ENCODE measurements at regions not wholly inside any gene's neighbourhood (a gene's known extent, or its start where the extent isn't known, plus 50 kb on each side); places are given as distances from the start of the nearest gene placed in this dataset.

DNA sequence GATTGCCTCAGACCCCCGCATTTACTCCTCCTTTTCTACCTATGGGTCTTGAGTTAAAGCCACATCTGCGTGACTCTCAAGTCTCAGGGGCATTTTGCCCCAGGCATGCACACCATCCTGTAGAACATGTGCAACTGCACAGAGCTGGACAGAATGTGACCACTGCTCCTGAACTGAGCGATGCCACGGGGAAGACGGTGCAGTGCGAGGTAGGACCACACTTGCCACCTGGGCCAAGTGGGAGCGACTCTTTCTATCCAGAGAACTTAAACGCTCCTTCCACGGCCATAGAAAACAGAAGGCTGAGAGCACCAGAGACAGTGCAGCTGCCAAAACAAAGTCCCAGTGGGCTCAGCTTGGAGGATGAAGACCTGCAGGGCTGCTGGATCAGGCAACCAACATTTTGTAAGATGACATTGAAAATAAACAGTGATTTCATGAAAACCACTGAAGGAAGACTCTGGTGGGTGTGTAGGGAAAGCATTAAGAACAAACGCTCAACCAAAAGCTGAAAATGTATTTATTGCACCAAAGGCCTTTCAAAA lies 149.0 kb upstream of the HDAC4 start (continued):
- no peak for TF ChIP-seq POLR2AphosphoS5 (IDR thresholded peaks at IDR 0.05; ENCODE audit: low read depth)
- TF ChIP-seq, protein P1, sequence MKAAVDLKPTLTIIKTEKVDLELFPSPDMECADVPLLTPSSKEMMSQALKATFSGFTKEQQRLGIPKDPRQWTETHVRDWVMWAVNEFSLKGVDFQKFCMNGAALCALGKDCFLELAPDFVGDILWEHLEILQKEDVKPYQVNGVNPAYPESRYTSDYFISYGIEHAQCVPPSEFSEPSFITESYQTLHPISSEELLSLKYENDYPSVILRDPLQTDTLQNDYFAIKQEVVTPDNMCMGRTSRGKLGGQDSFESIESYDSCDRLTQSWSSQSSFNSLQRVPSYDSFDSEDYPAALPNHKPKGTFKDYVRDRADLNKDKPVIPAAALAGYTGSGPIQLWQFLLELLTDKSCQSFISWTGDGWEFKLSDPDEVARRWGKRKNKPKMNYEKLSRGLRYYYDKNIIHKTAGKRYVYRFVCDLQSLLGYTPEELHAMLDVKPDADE (IDR thresholded peaks at IDR 0.05), result no peak

DNA sequence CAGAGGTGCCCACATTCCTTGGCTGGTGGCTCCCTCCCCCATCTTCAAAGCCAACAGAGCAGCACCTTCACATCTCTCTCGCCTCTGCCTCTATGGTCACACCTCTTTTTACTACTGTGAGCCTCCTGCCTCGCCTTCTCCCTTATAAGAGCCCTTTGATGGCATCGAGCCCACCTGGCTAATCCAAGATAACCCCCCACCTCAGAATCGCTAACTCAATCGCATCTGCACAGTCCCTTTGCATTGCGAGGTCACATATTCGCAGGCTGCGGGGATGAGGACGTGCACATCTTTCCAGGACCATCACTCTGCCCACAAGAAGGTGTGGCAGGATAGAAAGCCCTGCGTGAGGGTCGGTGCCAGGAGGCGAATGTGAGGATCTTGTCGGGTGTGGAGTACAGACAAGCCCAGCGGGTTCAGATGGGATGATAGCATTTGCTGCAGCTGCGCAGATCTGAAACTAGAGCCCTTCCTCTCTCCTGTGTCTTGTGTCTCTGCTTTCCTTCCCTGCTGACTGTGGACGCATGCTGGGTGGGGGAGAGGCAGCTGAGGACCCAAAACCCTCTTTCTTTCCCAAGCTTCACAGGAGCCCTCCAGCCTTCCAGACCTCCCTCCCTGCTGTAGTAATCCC lies 148.3 kb upstream of the HDAC4 start:
- TF ChIP-seq, protein P2, sequence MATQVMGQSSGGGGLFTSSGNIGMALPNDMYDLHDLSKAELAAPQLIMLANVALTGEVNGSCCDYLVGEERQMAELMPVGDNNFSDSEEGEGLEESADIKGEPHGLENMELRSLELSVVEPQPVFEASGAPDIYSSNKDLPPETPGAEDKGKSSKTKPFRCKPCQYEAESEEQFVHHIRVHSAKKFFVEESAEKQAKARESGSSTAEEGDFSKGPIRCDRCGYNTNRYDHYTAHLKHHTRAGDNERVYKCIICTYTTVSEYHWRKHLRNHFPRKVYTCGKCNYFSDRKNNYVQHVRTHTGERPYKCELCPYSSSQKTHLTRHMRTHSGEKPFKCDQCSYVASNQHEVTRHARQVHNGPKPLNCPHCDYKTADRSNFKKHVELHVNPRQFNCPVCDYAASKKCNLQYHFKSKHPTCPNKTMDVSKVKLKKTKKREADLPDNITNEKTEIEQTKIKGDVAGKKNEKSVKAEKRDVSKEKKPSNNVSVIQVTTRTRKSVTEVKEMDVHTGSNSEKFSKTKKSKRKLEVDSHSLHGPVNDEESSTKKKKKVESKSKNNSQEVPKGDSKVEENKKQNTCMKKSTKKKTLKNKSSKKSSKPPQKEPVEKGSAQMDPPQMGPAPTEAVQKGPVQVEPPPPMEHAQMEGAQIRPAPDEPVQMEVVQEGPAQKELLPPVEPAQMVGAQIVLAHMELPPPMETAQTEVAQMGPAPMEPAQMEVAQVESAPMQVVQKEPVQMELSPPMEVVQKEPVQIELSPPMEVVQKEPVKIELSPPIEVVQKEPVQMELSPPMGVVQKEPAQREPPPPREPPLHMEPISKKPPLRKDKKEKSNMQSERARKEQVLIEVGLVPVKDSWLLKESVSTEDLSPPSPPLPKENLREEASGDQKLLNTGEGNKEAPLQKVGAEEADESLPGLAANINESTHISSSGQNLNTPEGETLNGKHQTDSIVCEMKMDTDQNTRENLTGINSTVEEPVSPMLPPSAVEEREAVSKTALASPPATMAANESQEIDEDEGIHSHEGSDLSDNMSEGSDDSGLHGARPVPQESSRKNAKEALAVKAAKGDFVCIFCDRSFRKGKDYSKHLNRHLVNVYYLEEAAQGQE (IDR thresholded peaks at IDR 0.05; ENCODE audit: unreplicated experiment), result no peak
- TF ChIP-seq STAT1 (IDR thresholded peaks at IDR 0.05; ENCODE audit: unreplicated experiment) (no peak), CREB1 (CRISPR knock-in tag; IDR thresholded peaks at IDR 0.05; ENCODE audit: low read depth) (no peak), NANOG (IDR thresholded peaks at IDR 0.05; ENCODE audit: borderline replicate concordance) (no peak), JUNB (IDR thresholded peaks at IDR 0.05; ENCODE audit: unreplicated experiment) (no peak)
- TF ChIP-seq, protein P3, sequence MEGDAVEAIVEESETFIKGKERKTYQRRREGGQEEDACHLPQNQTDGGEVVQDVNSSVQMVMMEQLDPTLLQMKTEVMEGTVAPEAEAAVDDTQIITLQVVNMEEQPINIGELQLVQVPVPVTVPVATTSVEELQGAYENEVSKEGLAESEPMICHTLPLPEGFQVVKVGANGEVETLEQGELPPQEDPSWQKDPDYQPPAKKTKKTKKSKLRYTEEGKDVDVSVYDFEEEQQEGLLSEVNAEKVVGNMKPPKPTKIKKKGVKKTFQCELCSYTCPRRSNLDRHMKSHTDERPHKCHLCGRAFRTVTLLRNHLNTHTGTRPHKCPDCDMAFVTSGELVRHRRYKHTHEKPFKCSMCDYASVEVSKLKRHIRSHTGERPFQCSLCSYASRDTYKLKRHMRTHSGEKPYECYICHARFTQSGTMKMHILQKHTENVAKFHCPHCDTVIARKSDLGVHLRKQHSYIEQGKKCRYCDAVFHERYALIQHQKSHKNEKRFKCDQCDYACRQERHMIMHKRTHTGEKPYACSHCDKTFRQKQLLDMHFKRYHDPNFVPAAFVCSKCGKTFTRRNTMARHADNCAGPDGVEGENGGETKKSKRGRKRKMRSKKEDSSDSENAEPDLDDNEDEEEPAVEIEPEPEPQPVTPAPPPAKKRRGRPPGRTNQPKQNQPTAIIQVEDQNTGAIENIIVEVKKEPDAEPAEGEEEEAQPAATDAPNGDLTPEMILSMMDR (conservative IDR thresholded peaks at IDR 0.05; ENCODE audit: low read depth in 2 of 2), result no peak
- TF ChIP-seq, protein P1 (IDR thresholded peaks at IDR 0.05), result no peak
- Histone ChIP-seq H3K27me3 (ENCODE audit: insufficient read depth) (no peaks in the 10 kb centered on the region), H3K9me2 (ENCODE audit: insufficient read depth) (0 out of 2 replicates have a peak, but pooled peaks cover 3% of the 10 kb centered on the region), H3K27ac (ENCODE audit: low read depth) (no peak overlapping the region), H3K79me2 (replicated peaks; ENCODE audit: insufficient read depth) (no peaks in the 10 kb centered on the region), H3K4me2 (no peak overlapping the region), H3K4me3 (no peak overlapping the region), H4K20me1 (replicated peaks; ENCODE audit: insufficient read depth) (no peaks in the 10 kb centered on the region), H3F3A (replicated peaks; ENCODE audit: low read depth) (no peaks in the 10 kb centered on the region), H3K36me3 (ENCODE audit: insufficient read depth) (no peaks in the 10 kb centered on the region), H2AFZ (no peak overlapping the region), H3K4me1 (ENCODE audit: insufficient read depth) (no peaks in the 10 kb centered on the region)
- H3K27me3 Mint-ChIP-seq (ENCODE audit: insufficient read depth, low read depth, poor library complexity), result peaks cover 7% of the 10 kb centered on the region
- no peak for ATAC-seq
- DNase-seq (ENCODE audit: low spot score), result no peak
- H3K4me3 Mint-ChIP-seq, result no peak overlapping the region
- H3K9me3 Mint-ChIP-seq, result no peaks in the 10 kb centered on the region
- H3K27ac Mint-ChIP-seq, result no peak overlapping the region
- H3K36me3 Mint-ChIP-seq (ENCODE audit: low read depth), result no peaks in the 10 kb centered on the region
- no peaks in the 10 kb centered on the region for H3K4me1 Mint-ChIP-seq
